SK-N-SH treated with all-trans-retinoic acid at 6 μM for 48 hours (cell line): ENCODE measurements at regions not wholly inside any gene's neighbourhood (a gene's known extent, or its start where the extent isn't known, plus 50 kb on each side); places are given as distances from the start of the nearest gene placed in this dataset.

Experiments used
- ATAC-seq: fragments of 200-7000 bp; cut with Tn5 transposase; 3 replicates; pipeline ENCODE4 v1.9.1; 2020; ENCODE audit warnings: mild to moderate bottlenecking, moderate library complexity
- ESRRG ChIP-seq: fragments of 250-450 bp; sonication (Bioruptor Pico); IDR thresholded peaks from 2 replicates; pipeline ENCODE4 v1.6.1; 2021; ENCODE audit warnings: mild to moderate bottlenecking
- SNAI2 ChIP-seq: fragments of 250-450 bp; sonication (Bioruptor Pico); IDR thresholded peaks from 2 replicates; pipeline ENCODE4 v1.5.0; 2020; ENCODE audit warnings: mild to moderate bottlenecking, moderate library complexity
- TCF4 ChIP-seq: fragments of 250-450 bp; sonication (Bioruptor Pico); IDR thresholded peaks from 2 replicates; pipeline ENCODE4 v1.8.0; 2021; ENCODE audit warnings: mild to moderate bottlenecking, moderate library complexity, borderline replicate concordance
- ZFP3 ChIP-seq: fragments of 250-450 bp; sonication (Bioruptor Pico); IDR thresholded peaks from 2 replicates; pipeline ENCODE4 v1.5.0; 2020; ENCODE audit warnings: mild to moderate bottlenecking, moderate library complexity
- ZFP30 ChIP-seq: fragments of 450-650 bp; formaldehyde crosslinking; IDR thresholded peaks from 2 replicates; pipeline ENCODE4 v1.5.0; 2022; ENCODE audit warnings: mild to moderate bottlenecking, moderate library complexity
- ZNF565 ChIP-seq: fragments of 450-650 bp; formaldehyde crosslinking; conservative IDR thresholded peaks from 2 replicates; pipeline ENCODE4 v1.5.0; 2020; ENCODE audit warnings: low read depth, mild to moderate bottlenecking, moderate library complexity
- TF ChIP-seq, protein P1 (sequence below): fragments of 250-450 bp; sonication (Bioruptor Pico); IDR thresholded peaks from 2 replicates; pipeline ENCODE4 v1.5.0; 2020; ENCODE audit warnings: mild to moderate bottlenecking, moderate library complexity

DNA sequence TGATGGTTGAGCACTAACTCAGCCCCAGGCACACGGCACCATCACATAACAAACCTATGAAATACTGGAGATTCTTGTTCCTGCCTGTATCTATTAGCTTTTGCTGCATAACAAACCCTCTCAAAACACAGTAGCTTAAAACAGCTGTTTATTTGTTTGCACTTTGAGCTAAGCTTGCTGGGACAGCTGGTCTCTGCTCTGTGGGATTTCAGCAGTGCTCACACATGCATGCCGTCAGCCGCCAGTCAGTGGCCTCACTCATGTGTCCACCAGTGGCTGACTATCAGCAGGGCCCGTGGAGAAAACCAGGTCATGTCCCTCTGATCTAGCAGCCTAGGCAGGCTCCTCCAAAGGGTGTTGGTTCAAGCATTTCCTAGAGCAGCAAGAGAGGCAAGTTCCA is 52.8 kb upstream of the RAB12 start:
- no peak for ATAC-seq
- no peak for TF ChIP-seq ZFP30 (CRISPR knock-in tag)
- TF ChIP-seq ZNF565 (CRISPR knock-in tag) = no peak
- TF ChIP-seq ZFP3 = no peak
- TF ChIP-seq, protein P1, sequence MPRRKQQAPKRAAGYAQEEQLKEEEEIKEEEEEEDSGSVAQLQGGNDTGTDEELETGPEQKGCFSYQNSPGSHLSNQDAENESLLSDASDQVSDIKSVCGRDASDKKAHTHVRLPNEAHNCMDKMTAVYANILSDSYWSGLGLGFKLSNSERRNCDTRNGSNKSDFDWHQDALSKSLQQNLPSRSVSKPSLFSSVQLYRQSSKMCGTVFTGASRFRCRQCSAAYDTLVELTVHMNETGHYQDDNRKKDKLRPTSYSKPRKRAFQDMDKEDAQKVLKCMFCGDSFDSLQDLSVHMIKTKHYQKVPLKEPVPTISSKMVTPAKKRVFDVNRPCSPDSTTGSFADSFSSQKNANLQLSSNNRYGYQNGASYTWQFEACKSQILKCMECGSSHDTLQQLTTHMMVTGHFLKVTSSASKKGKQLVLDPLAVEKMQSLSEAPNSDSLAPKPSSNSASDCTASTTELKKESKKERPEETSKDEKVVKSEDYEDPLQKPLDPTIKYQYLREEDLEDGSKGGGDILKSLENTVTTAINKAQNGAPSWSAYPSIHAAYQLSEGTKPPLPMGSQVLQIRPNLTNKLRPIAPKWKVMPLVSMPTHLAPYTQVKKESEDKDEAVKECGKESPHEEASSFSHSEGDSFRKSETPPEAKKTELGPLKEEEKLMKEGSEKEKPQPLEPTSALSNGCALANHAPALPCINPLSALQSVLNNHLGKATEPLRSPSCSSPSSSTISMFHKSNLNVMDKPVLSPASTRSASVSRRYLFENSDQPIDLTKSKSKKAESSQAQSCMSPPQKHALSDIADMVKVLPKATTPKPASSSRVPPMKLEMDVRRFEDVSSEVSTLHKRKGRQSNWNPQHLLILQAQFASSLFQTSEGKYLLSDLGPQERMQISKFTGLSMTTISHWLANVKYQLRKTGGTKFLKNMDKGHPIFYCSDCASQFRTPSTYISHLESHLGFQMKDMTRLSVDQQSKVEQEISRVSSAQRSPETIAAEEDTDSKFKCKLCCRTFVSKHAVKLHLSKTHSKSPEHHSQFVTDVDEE (CRISPR knock-in tag) = no peak
- TF ChIP-seq SNAI2 (CRISPR knock-in tag) = no peak
- no peak for TF ChIP-seq ESRRG (CRISPR knock-in tag)
- TF ChIP-seq TCF4 (CRISPR knock-in tag) = no peak
